ENCODE measurements at regions not wholly inside any gene's neighbourhood (a gene's known extent, or its start where the extent isn't known, plus 50 kb on each side); places are given as distances from the start of the nearest gene placed in this dataset.

- DNase-seq (ENCODE audit: insufficient read length) (no peak), FAIRE-seq (no peak)
- TF ChIP-seq TAF1 (IDR thresholded peaks at IDR 0.05; ENCODE audit: borderline replicate concordance, low read depth, low read length): no peak
- no peak for TF ChIP-seq POLR2A (IDR thresholded peaks at IDR 0.05; ENCODE audit: low read depth, low read length)
- no peak for TF ChIP-seq POLR2AphosphoS5 (IDR thresholded peaks at IDR 0.05; ENCODE audit: low read depth, low read length)
Observed at GRCh38 chr2:71786291-71787107, 333.1 kb downstream of the DYSF start.

DNA sequence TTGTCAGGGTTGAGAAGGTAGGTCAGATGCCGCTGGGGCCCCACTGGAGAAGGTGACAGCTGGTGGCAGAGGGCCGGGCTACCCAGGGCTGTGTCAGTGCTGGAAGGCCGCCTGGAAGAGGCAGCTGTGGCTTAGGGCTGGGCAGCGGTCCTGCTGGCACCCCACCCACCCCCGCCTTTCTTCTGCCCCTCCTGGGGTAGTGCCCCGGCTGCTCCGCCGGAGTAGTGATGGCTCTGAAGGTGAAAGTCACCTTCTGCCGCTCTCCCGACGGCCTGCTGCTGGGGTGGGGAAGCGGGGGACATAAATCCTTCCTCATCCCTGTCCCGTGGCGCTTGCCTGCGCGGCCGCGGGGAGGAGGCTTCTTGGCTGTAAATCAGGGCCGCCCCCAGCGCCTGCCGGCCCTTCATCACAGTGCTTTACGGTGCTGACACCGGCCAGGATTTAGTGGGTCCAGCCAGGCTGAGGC, 332.2 kb downstream of the DYSF start:
- TF ChIP-seq POLR2A (IDR thresholded peaks at IDR 0.05; ENCODE audit: low read depth, low read length) (no peak), TAF1 (IDR thresholded peaks at IDR 0.05; ENCODE audit: borderline replicate concordance, low read depth, low read length) (no peak), POLR2AphosphoS5 (IDR thresholded peaks at IDR 0.05; ENCODE audit: low read depth, low read length) (no peak)
- no peak for FAIRE-seq
- no peak for DNase-seq (ENCODE audit: insufficient read length)

DNA sequence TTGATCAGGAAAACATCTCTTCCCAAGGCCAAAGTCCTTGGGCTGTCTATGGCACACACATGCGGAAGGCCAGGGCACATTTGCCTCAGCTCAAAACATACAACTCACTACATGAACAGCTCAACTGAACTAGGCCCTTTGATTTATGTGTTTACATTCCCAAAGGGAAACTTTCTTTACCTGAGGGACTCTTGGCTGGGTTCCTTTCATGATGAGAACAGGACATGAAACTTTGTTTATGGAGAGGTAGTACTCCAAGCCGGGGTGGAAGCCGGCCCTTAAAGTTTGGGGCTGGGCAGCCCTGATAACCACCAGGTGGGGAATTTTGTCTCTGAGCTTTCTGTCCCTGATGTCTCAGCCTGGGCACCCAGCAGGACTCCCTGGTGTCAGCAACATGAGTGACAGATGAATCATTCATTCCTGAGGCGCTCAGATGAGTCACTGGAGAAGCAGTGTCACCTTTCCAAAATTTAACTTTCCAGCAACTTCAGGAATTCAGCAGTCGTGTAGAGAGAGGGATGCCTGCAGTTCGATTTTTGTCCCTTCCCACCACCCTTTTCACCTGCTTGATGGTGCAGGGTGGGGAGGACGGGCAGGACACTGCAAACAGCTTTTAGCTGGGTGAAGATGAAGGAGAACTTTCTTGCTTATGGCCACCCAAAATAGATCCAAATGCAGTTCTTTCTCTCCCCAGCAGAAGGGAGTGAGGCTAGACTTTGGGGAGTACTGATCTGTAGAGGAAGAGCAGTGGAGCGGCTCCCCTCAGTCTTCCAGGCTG, 331.6 kb downstream of the DYSF start:
- TF ChIP-seq POLR2A (IDR thresholded peaks at IDR 0.05; ENCODE audit: low read depth, low read length): no peak
- TF ChIP-seq POLR2AphosphoS5 (IDR thresholded peaks at IDR 0.05; ENCODE audit: low read depth, low read length): no peak
- TF ChIP-seq TAF1 (IDR thresholded peaks at IDR 0.05; ENCODE audit: borderline replicate concordance, low read depth, low read length): no peak
- FAIRE-seq (no peak), DNase-seq (ENCODE audit: insufficient read length) (no peak)

GRCh38 chr2:71783815-71784214, 330.5 kb downstream of the DYSF start:
- TF ChIP-seq POLR2AphosphoS5 (IDR thresholded peaks at IDR 0.05; ENCODE audit: low read depth, low read length) (no peak), POLR2A (IDR thresholded peaks at IDR 0.05; ENCODE audit: low read depth, low read length) (no peak), TAF1 (IDR thresholded peaks at IDR 0.05; ENCODE audit: borderline replicate concordance, low read depth, low read length) (no peak)
- DNase-seq (ENCODE audit: insufficient read length) (no peak), FAIRE-seq (no peak)

GRCh38 chr2:71783215-71783614, 329.9 kb downstream of the DYSF start:
- no peak for FAIRE-seq
- TF ChIP-seq POLR2AphosphoS5 (IDR thresholded peaks at IDR 0.05; ENCODE audit: low read depth, low read length): no peak
- no peak for DNase-seq (ENCODE audit: insufficient read length)

DNA sequence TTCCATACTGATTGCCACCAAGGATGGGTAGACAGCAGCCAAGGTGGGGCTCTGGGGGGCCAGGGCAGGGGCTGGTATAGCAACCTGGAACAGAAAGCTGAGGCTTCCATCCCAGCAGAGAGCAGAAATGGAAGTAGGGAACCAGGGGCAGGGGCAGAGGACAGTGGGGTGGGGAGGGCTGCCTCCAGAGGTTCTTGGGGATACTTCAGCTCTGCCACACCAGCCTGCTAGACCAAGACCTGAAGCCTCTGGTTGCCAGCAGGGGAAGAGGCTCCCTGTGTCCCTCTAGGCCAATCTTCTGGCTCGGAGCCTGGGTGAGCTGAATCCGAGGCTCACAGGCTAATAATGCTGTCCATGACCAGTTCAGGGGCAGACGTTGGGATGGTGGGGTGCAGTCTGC, 329.0 kb downstream of the DYSF start:
- FAIRE-seq (no peak), DNase-seq (ENCODE audit: insufficient read length) (no peak)
- TF ChIP-seq POLR2AphosphoS5 (IDR thresholded peaks at IDR 0.05; ENCODE audit: low read depth, low read length) (no peak), TAF1 (IDR thresholded peaks at IDR 0.05; ENCODE audit: borderline replicate concordance, low read depth, low read length) (no peak), POLR2A (IDR thresholded peaks at IDR 0.05; ENCODE audit: low read depth, low read length) (no peak)

DNA sequence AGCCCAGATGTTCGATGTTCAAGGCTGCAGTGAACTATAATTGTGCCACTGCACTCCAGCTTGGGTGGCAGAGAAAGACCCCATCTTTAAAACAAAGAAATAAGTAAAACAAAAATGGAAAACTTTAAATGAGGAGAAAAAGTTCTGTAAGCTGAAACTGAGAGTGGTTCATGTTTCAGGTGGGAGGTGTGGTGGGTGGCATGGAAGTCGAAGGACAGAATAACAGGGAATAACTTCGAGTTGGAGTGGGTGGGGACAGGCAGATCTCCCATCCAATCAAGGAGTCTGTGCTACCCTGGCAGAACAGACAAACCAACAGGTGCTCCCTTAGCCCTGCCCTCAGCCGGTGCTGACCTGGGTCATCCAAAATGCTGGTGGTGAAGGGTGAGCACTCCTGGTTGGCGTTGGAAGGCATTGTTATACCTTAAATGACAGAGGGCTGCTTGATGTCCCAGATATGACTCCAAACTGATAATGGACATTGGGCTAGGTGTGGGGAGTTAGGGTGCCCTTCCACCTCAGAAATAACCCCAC, 328.4 kb downstream of the DYSF start:
- DNase-seq (ENCODE audit: insufficient read length): no peak
- FAIRE-seq: no peak
- TF ChIP-seq POLR2AphosphoS5 (IDR thresholded peaks at IDR 0.05; ENCODE audit: low read depth, low read length) (no peak), TAF1 (IDR thresholded peaks at IDR 0.05; ENCODE audit: borderline replicate concordance, low read depth, low read length) (no peak), POLR2A (IDR thresholded peaks at IDR 0.05; ENCODE audit: low read depth, low read length) (no peak)

GRCh38 chr2:71780162-71780561, 326.8 kb downstream of the DYSF start:
- DNase-seq (ENCODE audit: insufficient read length) (no peak), FAIRE-seq (no peak)
- TF ChIP-seq TAF1 (IDR thresholded peaks at IDR 0.05; ENCODE audit: borderline replicate concordance, low read depth, low read length) (no peak), POLR2A (IDR thresholded peaks at IDR 0.05; ENCODE audit: low read depth, low read length) (no peak), POLR2AphosphoS5 (IDR thresholded peaks at IDR 0.05; ENCODE audit: low read depth, low read length) (no peak)

DNA sequence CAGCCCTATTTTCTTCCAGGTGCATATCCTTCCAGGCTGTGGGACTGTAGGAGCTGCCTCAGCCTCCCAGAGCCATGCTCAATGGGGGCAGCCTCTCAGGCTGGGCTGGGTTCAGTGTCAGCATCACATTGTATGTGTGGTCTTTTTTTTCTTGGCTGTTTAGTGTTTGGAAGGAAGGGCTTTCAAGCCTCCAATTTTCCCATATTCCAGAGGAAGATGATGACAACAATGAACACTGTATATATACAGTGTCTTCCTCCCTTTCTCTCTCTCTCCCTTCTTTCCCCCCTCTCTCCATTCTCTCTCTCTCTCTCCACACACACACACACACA, 326.4 kb downstream of the DYSF start:
- FAIRE-seq (no peak), DNase-seq (ENCODE audit: insufficient read length) (no peak)
- no peak for TF ChIP-seq POLR2A (IDR thresholded peaks at IDR 0.05; ENCODE audit: low read depth, low read length)
- no peak for TF ChIP-seq POLR2AphosphoS5 (IDR thresholded peaks at IDR 0.05; ENCODE audit: low read depth, low read length)
- no peak for TF ChIP-seq TAF1 (IDR thresholded peaks at IDR 0.05; ENCODE audit: borderline replicate concordance, low read depth, low read length)

DNA sequence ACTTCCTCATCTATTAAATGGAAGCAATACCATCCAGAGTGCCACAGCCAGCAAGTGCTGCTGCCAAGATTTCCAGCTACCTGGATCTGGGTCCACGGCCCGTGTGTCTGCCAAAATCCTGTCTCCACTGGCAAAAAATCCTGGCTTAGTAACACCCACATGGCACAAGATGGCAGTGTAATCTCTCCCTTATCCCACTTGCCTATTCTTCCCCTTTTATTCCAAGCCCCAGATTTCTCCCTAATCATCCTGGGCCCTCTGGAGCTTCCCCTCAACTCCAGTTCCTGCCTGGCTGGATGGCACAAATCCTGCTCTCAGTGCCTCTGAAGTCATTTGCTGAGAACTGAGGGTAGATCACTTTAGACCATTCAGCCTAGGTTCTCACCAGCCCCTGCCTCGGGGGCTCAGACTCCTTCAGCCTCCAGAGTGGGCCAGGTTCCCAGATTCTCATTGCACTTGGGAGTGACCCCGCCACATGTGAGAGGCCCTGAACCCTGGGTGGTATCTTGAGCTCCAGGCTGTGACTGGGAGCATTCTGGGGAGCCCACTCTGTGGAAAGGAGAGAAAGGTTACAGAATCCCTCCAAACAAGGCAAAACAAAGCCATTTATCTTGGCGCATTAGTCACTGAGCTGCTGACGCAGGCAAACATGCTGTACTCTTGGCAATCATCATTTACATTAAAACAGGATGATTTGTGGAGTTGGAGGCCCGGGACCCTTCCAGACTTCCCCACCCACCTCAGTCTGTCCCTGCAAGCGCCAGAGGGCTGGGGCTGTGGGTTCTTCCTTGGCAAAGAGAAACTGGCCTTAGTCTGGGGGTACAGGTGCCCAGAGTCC, 325.8 kb downstream of the DYSF start:
- DNase-seq (ENCODE audit: insufficient read length) (no peak), FAIRE-seq (no peak)
- TF ChIP-seq TAF1 (IDR thresholded peaks at IDR 0.05; ENCODE audit: borderline replicate concordance, low read depth, low read length) (no peak), POLR2AphosphoS5 (IDR thresholded peaks at IDR 0.05; ENCODE audit: low read depth, low read length) (no peak), POLR2A (IDR thresholded peaks at IDR 0.05; ENCODE audit: low read depth, low read length) (no peak)

- DNase-seq (ENCODE audit: insufficient read length): no peak
- FAIRE-seq: no peak
- TF ChIP-seq TAF1 (IDR thresholded peaks at IDR 0.05; ENCODE audit: borderline replicate concordance, low read depth, low read length) (no peak), POLR2AphosphoS5 (IDR thresholded peaks at IDR 0.05; ENCODE audit: low read depth, low read length) (no peak), POLR2A (IDR thresholded peaks at IDR 0.05; ENCODE audit: low read depth, low read length) (no peak)
Observed at GRCh38 chr2:71778514-71778913, 325.2 kb downstream of the DYSF start.
